ENCODE measurements at regions not wholly inside any gene's neighbourhood (a gene's known extent, or its start where the extent isn't known, plus 50 kb on each side); places are given as distances from the start of the nearest gene placed in this dataset.
"Not testable (repeated sequence)": the region's sequence is repeated elsewhere in the genome, so short reads cannot be mapped to it uniquely, and the experiment has no call there.

DNA sequence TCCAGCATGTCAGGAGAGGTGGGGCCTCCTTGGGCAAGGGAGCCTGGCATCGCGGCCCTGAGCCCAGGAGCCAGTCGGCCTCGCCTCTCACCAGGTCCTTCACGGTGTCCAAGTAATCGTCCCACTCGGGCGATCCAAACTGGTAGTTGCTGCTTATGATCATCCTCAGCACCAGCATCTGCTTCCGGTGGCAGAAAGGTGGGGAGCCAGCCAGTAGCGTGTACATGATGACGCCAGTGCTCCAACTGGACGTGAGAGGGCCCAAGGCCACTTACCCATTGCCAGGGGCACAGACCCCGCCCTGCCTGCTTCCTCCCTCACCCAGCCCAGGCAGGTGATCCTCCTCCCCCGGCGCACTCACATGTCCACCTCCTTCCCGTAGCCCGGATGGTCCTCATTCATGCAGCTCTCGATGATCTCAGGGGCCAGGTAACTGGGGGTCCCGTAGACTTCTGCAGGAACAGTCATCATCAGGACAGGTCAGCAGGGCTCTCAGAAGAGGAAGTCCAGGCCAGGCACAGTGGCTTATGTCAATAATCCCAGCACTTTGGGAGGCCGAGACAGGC is 214.7 kb downstream of the OR4C45 start:
- DNase-seq (ENCODE audit: low spot score): no peak

DNA sequence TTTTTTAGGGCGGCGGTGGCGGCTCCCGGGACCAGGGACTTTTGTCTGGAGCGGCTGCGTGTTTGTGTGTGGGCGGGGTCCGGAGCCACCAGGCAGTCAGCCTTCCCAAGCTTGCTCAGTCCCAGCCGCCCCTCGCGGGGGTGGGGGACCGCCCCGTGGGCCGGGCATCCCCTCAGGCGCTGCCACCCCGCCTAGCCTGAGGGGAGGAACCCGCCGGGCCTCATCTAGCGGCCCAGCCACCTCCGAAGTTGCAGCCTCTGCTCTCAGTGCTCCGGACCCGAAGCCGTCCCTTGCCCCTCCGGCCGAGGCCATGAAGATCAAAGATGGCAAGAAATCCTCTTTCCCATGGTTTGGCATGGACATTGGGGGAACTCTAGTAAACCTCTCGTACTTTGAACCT is 235.2 kb downstream of the OR4C45 start:
- DNase-seq (ENCODE audit: low spot score): no peak

DNA sequence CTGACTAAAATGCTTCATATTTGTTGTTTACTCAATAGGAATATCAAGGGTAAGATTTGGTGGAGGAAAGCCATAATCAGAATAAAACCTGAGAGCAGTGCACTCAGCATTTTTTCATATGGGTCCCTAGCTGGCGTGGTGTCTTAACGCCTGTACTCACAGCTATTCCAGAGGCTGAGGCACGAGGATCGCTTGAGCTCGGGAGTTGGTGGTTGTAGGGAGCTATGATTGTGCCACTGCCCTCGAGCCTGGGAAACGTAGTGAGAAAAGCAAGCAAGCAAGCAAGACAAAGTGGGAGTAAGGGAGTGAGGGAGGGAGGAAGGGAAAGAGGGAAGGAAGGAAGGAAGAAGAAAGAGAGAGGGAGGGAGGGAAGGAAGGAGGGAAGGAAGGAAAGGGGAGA is 242.5 kb downstream of the OR4C45 start:
- no peak for DNase-seq (ENCODE audit: low spot score)

DNA sequence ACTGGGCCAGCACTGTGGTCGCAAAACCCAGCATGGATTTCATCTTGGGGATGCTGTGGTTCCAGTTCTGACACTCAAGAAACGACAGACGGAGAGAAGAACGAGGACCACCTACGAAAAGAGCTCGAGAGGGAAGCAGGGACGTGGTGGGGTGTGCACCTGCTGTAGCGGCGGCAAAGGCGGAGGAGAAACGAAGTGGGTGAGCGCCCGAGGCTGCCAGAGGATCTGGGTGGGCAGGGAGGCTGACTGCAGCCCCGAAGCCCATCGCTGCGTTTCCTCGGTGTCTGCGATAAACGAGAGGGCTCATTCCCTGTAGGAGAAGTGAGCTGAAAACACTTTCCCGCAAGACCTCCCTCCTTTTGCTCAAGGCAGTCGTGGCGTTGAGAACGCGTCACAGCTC is 246.1 kb downstream of the OR4C45 start:
- no peak for DNase-seq (ENCODE audit: low spot score)

- DNase-seq (ENCODE audit: low spot score): no peak
Measured at GRCh38 chr11:50298182-50298988, 265.7 kb downstream of the OR4C45 start.

DNA sequence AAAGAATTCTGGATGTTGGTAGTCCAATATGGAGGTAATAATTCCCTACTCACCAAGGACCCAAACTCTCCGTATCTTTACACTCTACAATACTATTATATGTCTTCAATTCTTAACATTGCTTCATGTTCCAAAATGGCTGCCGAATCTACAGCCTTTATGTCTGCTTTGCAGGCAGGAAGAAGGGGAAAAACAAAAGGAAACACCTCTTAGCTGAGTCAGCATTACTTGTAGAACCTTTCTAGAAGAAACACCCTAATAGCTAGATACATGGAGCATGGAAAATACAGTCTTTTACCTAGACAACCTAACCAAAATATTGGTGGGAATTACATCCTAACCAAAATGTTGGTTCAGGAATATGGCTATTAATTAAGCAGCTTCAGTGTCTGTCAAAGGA is 298.0 kb downstream of the OR4C45 start:
- DNase-seq (ENCODE audit: low spot score): not testable (repeated sequence)

GRCh38 chr11:50333861-50334260 is 301.2 kb downstream of the OR4C45 start:
- DNase-seq (ENCODE audit: low spot score): no peak

- DNase-seq (ENCODE audit: low spot score): peak; percentile 1
Measured at GRCh38 chr11:50337432-50337831, 304.8 kb downstream of the OR4C45 start.

DNA sequence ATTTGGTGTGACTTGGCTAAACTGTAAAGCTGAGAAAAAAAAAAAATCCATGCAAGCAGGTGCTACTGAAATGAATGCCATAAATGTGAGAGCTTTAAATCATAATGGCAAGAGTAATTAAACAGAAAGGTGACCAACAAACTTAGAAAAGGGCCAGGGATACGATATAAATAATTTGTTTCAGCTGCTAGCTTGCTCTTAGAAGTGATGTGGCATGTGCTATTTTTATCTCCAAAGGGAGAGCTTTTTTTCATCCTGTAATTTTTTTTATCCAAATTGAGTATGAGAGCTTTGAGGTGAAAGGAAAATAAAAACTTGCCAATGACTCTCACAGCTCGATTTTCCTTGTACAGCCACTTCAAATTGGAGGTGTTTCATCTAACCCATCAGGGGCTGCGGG is 315.3 kb downstream of the OR4C45 start:
- DNase-seq (ENCODE audit: low spot score): not testable (repeated sequence)

DNA sequence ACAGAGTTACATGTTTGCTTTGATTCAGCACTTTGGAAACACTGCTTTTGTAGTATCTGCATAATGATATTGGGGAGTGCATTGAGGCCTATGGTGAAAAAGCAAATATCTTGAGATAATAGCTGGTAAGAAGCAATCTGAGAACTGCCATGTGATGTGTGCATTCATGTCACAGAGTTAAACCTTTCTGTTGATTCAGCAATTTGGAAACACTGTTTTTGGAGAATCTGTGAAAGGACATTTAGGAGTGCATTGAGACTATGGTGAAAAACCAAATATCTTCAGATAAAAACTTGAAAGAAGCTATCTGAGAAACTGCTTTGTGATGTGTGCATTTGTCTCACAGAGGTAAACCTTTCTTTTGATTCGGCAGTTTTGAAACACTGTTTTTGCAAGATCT is 346.8 kb downstream of the OR4C45 start:
- DNase-seq (ENCODE audit: low spot score): no peak

DNA sequence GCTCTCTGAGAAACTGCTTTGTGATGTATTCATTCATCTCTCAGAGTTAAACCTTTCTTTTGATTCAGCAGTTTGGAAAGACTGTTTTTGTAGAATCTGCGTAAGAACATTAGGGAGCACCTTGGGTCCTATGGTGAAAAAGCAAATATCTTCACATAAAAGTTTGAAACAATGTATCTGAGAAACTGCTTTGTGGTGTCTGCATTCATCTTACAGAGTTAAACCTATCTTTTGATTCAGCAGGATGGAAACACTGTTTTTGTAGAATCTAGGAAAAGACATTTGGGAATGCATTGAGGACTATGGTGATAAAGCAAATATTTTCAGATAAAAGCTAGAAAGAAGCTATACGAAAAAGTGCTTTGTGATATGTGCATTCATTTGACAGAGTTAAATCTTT is 361.3 kb downstream of the OR4C45 start:
- no peak for DNase-seq (ENCODE audit: low spot score)

GRCh38 chr11:50412832-50413231 is 380.2 kb downstream of the OR4C45 start:
- no peak for DNase-seq (ENCODE audit: low spot score)

DNA sequence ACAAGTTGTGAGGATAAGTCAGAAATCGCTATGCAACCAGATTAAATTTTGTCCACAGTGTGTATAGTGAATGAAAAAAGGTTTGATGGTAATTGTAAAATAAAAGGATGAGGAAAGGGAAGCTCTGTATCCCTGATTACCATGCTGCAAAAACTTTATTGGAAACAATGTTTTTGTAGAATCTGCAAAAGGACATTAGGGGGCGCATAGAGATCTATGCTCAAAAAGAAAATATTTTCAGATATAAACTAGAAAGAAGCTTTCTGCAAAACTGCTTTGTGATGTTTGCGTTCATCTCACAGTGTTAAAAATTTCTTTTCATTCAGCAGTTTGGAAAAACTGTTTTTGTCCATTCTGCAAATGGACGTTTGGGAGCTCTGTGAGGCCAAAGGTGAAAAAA is 390.5 kb downstream of the OR4C45 start:
- DNase-seq (ENCODE audit: low spot score): no peak
